H4 (cell line): ENCODE measurements at regions not wholly inside any gene's neighbourhood (a gene's known extent, or its start where the extent isn't known, plus 50 kb on each side); places are given as distances from the start of the nearest gene placed in this dataset.
"Not testable (repeated sequence)": the region's sequence is repeated elsewhere in the genome, so short reads cannot be mapped to it uniquely, and the experiment has no call there.

Source experiments
- DNase-seq: peaks from one replicate; pipeline ENCODE4 v3.0.0-alpha.2; 2015; ENCODE audit warnings: low spot score

DNA sequence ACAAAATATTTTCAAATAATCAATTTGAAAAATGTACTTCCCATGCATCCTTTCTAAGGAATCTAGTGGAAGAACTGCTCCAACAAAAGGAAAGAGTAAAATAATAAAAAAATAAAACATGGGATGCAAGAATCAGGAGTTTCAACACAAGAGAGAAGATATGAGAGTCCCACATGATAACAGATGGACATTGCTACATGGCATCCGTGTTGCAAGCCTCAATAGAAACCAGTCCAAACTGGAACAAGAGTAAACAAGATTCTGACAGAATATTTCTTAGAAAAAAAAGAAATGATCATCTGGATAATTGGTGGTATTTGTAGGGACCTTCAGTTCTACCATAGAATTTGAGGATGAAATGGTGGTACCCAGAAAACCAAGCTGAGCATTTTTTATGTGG lies 186.8 kb downstream of the FRK start:
- DNase-seq = no peak

DNA sequence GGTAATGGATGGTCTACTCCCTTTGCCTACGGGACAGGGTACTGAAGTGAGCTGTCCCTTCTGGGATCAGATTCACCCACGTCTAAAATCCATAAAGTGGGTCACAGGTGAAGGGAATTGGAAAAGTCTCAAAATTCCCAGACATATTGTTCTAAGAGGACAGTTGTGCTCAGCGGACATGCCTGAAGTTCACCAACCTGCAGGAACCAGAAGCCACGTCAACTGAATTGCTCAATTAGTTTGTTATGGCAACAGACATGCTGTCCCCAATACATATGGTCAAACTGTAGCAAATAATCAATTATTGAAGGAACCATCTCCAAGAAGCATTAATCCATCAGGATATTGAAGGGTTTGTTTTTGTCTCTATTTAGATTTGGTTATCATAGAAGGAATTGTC lies 190.2 kb downstream of the FRK start:
- no peak for DNase-seq

DNA sequence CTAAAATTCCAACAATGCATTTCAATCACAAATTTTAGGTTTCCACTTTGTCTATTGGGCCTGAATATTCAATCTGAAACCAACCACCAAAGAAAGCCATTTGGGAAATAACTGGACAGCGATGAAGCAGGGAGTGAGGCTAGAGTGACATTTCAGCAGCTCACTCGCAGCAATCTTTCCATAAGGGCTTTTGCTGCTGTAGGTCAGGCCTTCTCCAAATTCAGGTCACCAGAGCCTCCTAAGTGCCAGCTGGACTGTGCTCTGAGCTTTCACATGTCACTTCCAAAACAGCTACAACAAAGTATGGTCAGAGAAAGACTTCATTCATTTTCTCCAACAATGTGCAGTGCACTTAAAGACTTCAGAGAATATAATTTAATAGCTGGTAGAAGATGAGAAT lies 194.8 kb downstream of the FRK start:
- DNase-seq = no peak

DNA sequence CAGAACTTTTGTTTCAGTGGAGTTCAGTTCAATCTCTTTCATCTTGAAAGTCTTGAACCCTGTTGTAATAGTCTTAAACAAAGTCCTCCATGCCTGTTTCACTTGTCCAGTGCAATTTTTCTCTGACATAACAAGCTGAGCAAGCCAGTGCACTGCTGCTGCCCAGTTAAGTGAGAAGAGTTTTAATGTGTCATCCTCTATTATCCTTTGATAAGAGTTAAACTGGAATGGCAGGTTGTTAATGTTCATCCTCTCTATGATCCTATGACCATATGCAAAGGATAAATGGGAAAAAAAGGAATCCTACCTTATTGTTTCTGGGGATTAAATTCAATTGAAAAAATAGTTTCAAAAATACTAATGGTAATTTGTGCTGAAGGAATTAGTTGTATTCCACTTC lies 197.5 kb downstream of the FRK start:
- no peak for DNase-seq

DNA sequence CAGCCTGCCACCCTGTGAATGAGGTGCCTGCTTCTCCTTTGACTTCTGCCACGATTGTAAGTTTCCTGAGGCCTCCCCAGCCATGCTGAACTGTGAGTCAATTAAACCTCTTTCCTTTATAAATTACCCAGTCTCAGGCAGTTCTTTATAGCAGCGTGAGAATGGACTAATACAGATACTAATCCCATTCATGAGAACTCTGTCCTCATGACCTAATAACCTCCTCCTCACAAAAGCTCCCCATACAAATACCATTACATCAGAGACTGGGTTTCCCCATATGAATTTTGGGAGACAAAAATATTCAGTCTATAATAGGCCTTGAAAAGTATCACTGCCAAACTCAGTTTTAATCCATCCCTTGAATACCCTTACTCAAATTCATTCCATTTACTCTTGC lies 199.0 kb downstream of the FRK start:
- DNase-seq = not testable (repeated sequence)

DNA sequence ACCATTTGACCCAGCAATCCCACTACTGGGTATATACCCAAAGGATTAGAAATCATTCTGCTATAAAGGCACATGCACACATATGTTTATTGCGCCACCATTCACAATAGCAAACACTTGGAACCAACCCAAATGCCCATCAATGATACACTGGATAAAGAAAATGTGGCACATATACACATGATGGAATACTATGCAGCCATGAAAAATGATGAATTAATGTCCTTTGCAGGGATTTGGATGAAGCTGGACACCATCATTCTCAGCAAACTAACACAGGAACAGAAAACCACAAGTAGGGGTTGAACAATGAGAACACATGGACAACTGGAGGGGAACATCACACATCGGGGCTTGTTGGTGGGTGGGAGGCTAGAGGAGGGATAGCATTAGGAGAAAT lies 201.1 kb downstream of the FRK start:
- DNase-seq = not testable (repeated sequence)

DNA sequence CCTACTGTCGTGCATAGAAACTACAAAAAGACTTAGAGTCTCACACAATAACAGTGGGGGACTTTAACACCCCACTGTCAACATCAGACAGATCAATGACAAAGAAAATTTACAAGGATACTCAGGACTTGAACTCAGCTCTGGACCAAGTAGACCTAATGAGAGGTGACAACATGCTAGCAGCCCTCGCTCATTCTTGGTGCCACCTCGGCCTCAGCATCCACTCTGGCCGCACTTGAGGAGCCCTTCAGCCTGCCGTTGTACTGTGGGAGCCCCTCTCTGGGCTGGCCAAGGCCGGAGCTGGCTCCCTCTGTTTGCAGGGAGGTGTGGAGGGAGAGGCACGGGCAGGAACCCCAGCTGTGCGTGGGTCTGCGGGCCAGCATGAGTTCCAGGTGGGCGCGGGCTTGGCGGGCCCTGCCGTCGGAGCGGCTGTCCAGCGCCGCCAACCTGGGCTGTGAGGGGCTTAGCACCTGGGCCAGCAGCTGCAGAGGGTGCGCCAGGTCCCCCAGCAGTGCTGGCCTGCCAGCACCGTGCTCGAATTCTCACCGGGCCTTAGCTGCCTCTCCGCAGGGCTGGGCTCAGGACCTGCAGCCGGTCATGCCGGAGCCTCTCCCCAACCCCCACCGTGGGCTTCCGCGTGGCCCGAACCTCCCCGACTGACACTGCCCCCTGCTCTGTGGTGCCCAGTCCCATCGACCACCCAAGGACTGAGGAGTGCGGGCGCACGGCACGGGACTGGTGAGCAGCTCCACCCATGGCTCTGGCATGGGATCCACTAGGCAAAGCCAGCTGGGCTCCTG lies 205.6 kb downstream of the FRK start:
- no peak for DNase-seq

DNA sequence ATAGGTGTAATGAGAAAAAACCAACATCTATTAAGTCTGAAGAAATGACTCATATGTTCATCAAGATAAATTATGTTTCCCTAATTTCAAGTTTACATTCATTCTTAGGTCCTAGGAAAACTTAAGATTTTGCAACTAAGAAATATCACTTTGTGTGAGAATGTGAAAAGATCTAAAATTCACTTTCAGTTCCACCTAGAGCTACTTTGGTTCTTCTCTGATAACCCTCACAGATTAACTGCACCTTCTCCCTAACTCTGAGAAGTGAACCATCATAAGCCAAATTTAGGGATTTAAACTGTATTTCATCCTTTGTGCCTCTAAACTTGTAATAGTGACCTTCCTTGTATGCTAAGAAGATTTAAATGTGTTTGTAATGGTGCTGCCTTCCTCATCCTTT lies 213.0 kb downstream of the FRK start:
- DNase-seq = no peak

DNA sequence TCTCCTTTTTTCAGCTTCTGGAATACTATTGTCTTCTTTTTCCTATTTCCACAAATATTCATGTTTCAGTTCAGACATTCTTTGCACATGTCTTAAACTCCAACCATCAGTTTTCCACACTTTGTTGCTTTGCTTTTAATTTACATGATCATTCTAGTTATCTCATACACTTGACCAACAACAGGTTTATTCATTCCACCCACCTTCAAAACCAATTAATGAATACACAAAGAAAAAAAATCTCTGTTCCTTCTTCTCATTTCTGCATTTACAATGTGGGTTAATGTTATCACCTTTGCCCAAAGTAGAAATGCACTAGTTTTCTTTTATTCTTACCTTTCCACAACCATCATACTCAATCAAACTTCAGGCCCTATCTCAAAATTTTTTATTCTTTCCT lies 216.7 kb downstream of the FRK start:
- DNase-seq = no peak

DNA sequence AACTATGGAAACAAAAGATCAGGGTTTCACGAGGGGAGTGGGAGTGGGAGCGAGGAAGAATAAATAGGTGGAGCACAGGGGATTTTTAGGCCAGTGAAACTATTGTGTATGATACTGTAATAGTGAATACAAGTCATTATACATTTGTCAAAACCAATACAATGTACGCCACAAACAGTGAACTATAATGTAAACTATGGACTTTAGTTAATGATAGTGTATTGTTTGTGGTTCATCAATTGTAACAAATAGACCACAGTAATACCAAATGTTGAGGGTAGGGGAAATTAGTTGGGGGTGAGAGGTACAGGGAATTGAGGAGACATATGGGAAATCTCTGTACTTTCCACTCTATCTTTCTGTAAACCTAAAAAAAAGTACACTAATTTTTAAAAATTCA lies 218.4 kb downstream of the FRK start:
- no peak for DNase-seq

DNA sequence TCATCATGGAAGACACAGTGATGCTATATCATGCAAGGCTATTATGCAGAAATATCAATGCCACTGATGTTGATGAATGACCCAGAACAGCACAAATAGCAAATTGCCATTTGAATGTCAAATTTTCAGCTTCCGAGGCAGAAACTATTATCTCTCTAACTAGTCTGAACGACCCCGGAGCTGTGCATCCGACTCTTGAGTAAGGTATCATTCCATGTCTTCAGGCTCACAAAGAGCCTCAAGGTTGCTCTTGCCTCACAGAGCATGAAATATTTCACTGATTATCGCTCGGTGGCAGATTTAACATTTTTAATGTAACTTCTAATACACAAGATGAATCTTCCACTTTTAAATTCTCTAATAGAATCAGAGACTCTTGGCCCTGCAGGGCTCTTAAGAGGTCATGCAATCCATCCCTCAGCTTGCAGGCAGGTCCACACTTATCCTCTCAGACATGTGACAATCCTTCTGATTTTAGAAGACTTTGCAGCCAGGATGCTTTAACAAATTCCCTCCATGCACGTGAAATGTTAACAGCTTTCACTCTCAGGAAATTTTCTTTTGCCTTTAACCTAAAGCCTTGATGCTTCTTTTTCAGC lies 221.0 kb downstream of the FRK start:
- DNase-seq = no peak

DNA sequence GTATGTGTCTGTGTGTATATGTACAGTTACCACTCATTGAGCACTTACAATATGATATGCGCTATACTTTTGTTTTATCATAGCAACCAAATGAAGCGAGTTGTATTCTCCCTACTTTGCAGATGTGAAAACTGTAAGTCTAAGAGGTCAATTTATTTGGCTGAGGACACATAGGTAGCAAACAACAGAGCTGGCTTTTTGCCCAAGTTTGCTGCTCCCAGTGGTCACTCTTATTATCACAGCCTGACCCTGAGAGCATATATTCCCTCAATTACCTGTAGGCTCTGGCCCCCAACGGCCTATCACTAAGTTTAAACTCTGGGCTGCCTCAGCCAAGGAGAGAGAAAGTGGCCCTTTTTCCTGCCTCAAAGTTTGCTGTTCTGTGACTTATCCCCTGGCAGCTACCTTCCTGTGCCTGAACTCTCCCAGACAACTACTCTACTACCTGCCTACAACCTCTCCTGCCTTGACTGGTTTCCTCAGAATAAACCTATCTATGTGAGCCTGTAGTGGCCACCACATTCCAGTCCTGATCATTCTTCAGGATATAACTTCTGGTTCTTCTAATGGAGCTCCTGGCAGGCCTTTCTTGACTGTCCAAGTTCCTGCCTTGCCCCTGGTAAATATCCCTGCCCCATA lies 221.8 kb downstream of the FRK start:
- DNase-seq = peak; percentile 6

DNA sequence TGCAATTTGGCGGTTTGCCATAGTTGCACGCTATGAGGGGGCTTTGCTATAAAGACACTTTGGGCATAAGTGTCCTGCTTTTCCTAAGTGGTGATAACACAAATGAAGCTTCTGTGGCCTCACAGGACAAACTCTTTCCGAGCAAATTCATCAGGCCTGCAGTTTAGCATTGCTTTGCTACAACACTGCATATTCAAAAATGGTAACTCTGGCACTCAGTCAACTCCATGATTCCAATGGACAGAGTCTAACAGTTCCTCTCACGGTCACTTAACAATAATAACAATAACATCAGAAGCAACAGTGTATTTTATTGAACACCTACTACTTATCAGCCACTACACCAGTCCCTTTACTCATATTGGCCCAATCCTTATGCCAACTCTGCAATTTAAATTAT lies 222.5 kb downstream of the FRK start:
- DNase-seq = no peak

DNA sequence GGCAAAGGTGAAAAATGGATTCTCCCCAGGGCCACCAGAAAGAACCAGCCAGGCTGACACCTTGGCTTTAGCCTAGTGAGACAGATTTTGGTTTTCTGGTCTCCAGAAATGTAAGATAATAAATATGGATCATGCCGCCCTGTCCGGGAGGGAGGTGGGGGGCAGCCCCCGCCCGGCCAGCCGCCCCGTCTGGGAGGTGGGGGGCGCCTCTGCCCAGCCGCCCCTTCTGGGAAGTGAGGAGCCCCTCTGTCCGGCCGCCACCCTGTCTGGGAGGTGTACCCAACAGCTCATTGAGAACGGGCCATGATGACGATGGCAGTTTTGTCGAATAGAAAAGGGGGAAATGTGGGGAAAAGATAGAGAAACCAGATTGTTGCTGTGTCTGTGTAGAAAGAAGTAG lies 224.3 kb downstream of the FRK start:
- not testable (repeated sequence) for DNase-seq

DNA sequence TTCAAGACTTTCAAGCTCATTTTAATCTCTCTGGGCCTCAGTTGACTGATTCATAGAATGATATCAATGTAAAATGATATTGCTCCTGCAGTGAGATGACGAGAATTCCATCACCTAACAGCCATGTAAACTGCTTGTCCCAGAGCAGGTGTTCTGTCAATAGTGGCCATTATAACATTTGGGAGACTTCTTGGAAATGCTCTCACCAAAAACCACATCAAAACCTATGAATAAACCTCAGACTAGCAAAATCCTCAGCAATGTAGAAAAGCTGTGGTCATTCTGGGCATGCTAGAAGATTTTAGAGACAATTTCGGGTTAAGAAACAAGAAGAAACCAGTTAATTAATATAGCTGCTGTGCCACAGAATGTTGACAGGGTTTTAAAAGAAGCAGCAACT lies 225.4 kb downstream of the FRK start:
- DNase-seq = no peak

DNA sequence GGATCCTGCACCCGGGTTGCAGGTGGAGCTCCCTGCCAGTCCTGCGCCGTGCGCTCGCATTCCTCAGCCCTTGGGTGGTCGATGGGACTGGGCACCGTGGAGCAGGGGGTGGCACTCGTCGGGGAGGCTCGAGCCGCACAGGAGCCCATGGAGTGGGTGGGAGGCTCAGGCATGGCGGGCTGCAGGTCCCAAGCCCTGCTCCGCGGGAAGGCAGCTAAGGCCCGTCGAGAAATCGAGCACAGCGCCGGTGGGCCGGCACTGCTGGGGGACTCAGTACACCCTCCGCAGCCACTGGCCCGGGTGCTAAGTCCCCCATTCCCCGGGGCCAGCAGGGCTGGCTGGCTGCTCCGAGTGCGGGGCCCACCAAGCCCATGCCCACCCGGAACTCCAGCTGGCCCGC lies 226.1 kb downstream of the FRK start:
- DNase-seq = not testable (repeated sequence)

DNA sequence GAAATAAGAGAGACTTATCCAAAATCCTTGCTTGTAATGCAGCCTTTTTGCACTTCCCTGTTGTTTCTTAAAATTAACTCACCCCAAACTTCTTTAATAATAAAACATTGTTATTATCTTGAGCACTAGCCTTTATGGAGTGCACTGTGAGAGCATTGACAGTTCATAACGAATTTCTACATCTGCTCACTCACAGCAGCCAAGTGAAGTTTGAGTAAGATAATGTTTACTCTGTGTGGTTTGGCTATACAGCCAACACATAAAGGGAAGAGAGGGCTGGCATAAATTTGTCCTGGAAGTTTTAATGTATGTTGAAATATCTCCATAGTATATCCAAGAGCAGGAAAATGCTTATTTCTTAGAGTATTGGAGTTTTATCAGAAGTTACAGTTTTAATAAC lies 227.9 kb downstream of the FRK start:
- DNase-seq = no peak

DNA sequence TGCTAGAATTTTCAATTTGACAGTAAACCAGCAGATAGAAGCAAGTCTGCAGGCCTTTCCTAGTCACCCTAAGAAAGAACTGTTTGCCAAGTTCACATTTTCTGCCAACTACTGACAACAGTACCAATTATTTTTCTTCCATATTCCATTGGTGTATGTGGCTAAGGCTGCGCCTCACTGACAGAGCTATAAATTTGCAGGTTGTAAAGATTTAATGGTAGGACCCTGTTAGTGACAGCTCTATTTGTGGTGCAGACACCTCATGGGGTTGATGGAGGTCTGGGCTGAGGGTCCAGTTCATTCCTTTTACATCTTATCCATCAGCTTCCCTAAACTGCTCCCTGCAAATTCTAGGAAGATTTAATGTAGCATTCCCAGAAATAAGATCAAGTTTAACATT lies 228.5 kb downstream of the FRK start:
- DNase-seq = no peak

DNA sequence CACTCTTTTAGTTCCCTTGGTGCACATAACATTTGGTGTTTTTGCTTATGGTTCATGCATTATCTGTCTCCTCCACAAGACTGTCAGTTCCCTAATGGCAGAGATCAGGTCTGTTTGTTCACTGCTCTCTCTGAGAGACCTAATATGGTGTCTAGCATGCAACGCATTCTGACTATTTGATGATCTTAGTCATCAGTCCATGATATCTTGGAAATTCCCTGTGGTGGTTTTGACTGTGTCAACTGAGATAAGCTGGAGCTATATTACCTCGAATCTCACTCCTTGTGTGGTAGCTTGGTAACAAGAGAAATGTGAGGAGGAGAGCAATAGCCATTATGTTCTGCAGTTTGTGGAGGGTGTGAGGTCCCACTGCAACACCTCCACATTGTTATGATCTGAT lies 229.8 kb downstream of the FRK start:
- DNase-seq = peak; percentile 15

DNA sequence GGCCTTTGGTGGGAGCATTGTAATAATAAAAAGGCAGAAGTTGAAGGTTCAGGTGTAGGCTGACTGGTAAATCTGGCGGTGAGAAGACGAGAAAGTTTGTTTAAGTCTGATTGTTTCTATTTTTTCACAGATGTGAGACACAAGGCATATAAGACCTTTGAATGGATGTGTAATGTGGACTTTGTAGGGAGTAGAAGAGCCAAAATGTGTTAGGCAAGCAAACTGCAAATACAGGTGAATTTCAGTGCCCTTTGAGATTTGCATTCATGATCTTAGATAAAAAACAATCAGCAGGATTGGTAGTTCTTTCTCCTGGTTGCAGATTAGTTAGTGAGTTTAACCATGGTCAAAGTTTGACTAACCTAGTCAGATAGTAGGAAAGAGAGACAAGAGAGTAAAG lies 238.9 kb downstream of the FRK start:
- no peak for DNase-seq

DNA sequence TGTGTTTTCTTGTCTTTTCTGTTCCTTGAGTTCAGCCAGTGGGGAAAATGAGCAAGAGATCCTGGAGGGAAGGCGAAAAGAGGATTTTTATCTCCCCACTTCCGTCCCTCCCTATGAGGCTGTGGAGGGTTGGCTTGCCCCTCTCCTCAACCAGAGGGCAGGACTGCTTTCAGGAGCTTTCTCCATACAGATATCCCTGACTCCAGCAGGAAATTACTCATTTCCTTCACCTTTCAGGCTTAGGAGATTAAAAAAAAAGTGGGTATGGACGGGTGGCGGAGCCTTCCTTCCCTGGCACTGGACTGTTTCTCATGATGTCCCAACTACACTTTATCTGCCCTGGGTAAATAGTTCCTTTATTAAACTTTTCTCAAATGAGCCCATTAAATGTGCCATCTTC lies 241.2 kb downstream of the FRK start:
- no peak for DNase-seq

DNA sequence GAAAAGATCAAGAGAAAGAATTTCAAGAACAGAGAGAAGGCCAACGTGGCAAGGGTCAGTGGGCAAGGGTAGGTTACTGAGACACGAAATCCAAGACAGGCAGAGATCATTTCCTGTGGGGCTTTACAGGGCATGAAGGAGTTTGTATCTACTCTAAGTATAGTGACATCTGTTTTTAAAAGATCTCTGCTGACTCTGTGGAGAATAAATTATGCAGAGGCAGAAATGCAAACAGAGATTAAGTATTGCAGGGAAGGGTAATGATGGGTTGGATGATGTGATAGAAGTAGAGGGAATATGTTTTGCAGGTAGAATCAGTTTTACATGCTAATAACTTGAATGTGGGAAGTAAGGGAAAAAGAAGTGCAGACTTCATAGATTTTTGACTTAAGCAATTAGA lies 243.5 kb downstream of the FRK start:
- no peak for DNase-seq

DNA sequence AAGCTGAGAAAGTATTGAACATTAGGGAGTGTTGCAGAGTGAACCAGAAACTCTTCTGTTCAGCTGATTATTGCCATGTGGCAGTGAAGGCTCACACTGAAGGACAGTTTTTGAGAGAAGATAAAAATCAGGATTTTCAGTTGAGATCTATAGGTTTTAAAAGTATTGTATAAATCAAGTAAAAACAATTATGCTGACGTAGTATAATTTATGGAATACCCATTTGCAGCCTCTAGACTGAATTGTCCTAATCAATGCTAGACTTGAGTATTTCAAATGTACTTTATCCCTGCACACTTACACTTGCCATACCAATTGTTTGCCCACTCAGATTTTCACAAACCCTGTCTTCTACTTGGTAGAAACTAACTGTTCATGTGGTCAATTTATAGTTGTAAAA lies 245.8 kb downstream of the FRK start:
- no peak for DNase-seq
